CD1c-positive myeloid dendritic cell (primary cell): ENCODE measurements at regions not wholly inside any gene's neighbourhood (a gene's known extent, or its start where the extent isn't known, plus 50 kb on each side); places are given as distances from the start of the nearest gene placed in this dataset.

Experiments used
- DNase-seq: peaks from one replicate; pipeline ENCODE4 v3.0.0-alpha.2; 2016; ENCODE audit errors: extremely low spot score

DNA sequence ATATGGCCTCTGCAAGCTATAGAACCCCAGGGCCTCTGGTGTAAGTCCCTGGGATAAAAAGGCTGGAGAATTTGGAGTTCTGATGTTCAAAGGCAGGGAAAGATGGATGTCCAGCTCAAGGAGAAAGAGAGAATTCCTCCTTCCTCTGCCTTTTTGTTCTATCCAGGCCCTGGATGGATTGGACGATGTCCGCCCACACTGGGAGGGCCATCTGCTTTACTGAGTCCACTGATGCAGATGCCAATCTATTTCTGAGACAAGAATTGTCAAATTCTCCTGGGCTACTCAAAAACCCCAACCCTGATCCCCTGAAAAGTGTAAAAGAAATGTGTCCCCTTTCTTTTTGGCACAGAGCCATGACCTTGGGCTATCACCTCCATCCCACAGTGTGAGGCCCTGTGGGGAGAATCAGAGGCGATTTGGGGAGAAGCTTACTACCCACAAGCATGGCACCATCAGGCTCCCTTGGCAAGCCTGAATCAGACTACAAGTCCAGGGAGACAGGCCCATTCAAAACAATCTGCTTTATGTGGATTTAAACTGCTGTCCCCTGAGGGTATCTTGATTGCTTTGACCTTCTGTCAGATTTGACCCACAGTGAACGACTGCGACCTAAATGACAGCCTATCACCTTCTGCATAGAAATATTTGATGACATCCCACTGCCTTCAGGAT, 334.0 kb downstream of the NUAK1 start:
- DNase-seq = no peak

DNA sequence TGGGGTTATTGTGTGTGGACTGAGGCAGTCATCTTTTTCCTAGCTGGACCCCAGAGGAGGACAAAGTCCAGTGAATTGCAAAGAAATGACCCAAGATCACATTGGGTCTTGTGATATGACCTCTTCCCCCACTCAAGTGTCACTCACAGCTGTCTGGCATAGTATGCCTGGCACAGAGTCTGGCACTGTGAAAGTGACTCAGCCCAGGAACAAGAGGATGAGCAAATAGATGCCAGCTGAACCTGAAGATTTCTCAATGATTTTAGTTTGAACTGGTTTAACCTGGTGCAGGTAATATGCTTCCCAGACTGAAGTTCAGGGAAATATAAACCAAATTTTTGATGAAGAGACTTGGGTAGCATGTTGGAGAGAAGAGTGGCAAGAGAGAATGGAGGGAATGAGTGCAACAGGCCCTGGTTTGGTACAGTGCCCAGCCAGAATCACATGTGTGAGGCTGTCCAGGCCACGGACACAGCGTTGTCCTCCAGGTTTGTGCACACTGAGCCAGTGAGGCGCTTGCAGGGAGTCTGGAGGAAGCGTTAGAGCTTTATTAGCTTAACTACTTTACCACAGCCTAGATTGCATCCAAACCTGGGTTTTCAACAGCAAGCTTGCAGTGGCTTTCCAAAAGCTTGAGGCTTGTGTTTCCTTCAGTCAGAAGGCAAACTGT, 332.9 kb downstream of the NUAK1 start:
- DNase-seq = no peak

DNA sequence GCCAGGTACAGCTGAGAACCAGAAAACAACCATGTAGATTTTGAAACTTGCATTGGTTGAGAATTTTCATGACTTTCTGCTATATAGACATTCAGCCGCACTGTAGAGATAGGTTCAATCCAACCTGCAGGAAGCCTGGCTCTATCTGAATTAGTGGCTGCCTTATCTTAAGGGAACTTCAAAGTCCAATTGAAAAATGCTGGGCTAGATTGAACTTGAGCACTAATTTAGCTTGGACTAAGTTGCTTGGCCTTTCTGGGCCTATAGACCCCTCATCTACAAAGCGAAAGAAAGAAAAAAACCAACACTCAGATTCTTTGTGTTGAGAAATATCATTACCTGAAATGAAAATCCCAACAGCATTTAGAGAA, 332.4 kb downstream of the NUAK1 start:
- DNase-seq = no peak

DNA sequence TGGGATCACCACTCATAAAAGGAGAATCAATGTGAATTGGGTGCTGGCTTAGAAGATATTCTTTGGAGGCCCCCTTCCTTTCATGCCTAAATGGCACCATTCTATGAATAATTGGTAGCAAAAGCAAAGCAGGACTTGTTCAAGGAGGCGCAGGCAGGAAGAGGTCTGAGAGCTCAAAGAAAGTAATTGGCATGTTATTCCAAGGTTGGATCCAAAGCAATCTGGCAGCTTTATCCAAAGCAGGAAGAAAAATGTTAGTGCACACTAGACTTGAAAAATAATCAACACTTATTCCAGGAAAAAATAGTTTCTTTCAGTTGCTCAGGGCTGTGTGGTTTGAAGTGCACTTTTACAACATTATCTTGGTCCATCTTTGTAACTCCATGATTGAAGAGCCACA, 326.4 kb downstream of the NUAK1 start:
- DNase-seq = no peak

DNA sequence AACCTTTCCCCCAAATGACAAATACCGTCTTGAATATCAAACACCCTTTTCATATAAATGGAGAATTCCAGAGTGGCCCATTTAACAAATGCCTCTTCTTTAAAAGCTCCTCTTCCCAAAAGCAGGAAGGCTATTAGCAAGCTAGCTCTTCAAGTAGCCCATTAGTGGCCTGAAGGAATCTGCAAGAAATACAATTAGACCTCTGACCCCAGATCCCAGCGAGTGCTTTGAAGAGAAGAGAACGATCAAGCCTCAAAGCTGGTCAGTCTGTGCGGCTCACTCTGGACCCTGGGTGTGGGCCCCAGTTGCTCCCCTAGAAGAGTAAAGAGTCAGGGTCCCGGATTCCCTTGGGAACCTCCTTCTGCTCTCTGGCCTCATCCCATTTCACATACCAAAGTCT, 325.6 kb downstream of the NUAK1 start:
- no peak for DNase-seq

DNA sequence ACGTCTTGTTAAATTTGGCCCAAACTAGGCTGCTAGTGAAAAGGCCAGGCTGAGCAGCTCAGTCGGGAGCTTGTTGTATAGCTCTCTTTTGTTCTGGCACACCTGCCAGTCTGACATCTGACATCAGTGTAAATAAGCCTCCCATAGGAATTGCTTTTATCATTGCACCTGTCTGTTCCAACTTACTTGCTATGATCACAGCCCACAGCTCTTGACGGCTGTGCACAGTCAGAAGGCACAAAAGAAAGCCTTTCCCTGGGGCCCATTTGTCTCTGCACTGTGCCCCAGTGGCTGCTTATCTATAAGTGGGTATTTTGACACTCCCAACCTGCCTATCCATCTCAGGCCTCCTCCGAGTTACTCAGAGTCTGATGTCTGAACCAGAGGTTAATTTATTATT, 324.5 kb downstream of the NUAK1 start:
- DNase-seq = no peak

DNA sequence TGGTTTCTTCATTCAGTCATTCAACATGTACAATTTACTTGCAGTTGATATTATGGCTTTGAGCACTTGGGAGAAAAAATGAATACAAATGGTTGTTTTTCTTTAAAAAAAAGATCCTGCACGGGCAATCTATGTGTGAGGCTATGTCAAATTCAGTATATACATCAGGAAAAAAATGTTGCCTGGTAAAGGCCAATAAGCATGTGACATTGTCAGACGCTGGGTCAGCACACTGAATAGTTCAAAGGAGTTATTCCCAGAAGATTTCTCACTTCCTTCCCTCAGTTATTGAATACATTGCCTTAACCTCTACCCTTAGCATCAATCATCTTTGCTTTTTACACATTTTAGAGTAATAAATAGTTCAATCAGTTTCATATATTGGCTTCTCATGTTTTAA, 319.2 kb downstream of the NUAK1 start:
- no peak for DNase-seq

DNA sequence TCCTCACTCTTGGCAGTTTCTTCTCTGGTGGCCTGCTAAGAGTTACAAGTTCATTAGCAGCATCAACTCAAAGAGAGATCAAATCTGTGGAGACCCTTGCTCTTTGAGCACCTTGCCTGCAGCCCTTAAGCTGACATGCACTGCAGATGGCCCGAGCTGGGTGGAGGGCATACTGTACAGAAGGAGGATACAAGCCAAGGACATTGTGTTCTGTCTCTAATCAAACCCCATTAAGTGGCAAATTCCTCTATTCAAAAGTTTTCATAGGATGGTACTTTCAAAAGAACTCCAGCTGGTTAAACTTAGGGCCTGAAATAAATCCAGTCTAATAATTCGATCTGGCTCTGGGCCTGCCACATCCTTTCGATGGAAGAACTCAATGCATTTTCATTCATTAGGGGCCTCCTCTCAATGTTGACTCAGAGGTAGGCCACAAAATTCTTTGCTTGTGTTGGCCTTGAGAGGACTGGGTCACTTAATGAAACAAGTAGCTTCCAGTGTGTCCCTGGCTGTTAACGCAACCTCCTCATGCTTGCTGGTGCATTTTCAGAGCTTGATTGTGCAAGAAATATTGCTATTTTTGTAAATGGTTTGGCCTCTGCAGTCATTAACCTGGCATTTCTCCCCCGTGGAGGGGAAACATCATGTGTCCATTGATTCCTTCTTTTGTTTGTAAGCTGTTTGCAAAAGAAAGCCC, 318.2 kb downstream of the NUAK1 start:
- no peak for DNase-seq

DNA sequence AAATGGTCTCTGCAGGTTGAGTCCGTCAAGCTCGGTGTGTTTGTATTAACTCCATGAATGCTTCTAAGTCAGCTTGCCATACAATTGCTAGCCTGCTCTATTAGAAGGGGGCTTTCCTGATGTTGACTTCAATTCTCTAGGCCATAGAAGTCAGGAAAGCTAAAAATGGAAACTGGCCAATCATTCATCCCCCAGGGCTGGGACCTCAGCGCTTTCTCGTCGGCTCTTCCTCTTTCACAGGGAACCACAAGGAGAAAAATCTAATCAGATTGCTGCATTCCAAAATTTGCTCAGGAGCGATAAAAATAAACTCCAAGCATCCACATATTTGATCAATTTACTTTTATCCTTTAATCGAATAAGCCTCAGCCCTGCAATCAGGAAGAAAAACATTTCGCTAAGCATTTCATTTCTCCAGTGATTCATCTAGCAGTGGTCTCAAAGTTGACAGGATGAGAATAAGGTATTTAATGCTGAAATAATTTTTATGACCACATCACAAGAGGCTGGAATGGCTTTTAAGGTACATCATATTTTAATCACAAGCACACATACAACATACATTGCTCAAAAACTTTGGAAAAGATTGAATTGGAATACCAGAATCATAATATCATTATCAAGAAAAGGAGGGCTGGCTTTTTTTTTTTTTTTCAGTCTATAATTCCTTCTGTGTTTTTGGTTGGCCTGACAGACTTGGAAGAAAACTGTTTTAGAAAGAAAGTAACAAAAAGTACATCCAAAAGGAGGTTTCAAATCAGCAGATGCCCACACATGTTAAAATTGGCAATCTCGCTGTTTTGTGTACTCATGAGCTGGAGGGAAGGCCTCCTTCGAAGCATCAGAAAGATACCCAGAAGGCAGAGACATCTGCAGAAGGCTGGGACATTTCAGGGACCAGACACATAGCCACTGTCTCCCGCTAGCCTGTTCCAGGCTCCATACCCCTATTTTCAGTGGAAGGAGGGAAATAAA, 316.3 kb downstream of the NUAK1 start:
- DNase-seq = no peak

DNA sequence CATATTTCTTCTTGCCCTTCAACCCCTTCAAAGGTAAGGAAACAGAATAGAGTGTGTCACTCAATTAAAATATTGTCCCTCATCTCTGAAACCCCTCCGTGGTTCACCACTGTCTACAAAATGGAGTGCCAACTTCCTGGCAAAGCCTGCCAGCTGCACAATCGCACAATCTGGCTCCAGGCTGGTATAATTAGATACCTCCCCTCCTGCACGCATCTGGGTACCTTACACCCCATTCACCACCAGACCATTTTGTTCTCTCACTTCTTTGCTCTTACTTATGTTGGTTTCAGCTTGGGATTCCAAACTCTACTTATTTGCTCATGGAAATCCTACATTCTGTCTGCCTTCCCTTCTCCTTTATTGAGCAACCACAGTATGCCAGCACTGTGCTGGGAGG, 314.9 kb downstream of the NUAK1 start:
- DNase-seq = no peak

DNA sequence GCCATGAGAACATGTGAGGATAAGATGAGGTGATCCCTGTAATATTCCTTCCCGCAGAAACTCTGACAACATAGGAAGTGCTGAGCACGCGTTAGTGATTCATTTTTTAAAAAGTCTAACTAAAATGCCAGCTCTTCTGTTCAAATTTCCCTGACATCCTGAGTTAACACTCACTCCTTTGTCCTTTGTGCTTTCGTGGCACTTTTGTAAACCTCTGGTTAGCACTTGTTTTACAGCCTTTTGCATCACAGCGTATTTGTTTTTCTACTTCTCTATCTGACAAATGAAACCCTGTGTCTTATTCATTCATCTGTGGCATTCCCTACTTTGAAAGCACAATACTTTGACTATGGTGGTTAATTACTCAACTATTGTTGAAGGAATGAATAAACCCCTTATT, 313.6 kb downstream of the NUAK1 start:
- no peak for DNase-seq

DNA sequence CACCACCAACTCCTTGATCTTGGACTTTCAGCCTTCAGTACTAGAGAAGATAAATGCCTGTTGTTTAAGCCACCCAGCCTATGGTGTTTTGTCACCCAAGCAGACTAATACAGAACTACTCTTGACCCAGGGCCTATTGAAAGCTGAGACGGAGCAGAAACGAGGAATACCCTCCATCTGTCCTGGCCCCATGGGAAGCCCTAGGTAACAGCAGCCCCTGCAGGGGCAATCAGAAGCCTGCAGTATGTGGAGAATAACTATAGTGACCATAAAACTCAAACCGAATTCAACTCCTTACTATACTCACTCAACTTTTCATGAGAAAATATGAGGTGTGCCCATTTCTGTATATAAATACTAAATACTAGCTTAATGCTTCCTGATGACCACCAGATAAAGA, 307.4 kb downstream of the NUAK1 start:
- no peak for DNase-seq

DNA sequence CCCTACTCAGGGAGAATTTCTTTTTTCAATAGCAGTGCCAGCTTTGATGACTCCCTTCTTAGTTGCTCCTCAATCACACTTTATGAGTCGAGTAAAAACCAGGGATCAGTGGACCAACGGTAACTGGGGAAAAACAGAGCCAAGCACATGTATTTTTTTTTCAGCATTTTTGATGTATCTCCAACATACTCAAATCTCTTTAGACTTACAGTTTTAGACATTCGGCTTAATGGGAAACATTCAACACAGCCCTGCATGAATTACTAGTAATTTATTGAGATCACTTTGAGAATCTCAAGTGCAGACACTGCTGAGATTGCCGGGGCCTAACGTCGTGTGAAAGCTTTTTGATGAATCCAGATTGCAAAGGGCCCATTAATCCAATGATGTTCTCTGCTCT, 306.7 kb downstream of the NUAK1 start:
- no peak for DNase-seq

DNA sequence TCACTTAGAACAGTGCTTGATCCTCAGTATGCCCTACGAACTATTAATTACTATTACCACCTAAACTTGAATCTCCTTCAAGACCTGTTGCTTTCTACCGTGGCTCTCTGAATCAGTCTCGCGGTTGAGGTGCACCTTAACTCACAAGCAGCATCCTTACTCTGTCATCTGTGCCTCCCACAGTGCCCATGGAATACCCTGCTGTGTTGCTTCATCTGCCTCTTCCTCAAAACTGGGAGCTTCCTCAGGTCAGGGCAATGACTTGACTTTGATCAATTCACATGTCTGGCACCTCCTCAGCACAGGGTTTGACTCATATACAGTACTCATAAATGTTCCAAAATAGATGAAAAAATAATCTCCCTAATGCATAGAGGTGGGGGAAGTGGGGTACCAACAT, 305.9 kb downstream of the NUAK1 start:
- DNase-seq = no peak

DNA sequence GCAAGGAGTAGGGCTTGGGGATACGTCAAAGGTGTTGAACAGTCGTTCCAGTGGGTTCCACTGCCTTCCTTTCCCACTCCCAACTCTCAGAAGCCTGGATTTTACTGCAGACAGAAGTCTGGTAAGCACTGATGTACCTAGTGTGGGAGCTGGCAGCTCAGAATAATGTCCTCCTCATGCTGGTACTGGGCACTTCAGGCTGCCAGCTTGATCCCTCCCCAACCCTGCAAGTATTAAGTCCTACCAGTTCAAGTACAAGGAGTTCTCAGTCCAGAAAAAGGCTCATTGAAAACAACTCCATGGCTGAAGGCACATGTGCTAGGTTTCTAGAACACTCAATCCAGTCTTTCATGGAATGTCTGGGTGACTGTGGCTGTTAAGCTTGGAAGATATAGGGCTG, 304.3 kb downstream of the NUAK1 start:
- no peak for DNase-seq

DNA sequence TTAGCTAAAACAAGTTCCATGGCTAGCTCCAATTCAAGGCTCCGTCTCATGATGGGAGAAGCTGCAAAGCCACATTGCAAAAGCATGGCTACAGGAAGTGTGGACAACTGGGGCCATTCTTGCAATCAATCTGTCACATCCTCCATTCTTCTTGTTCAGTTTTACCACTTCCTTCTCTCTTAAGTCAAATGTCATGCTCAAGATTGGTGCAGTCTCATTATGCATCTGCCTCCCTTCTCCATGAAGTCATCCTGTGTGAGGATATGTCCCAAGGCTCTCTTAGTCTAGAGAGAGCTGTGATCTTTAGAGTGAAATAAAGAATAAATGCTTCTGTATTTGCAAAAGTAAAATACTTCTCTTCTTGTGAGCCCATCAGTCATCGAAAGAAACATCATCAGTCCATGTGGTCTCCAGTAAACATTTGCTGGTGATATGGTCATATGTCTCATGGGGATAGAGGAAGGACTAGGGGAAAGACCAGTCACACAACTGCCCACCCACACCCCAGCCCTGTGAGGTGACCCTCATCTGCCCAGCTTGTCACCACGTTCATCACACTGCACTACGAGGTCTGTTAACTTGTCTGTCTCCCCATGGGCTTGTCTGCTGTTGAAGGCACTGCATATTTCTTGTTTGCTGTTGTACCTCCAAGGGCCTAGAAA, 303.0 kb downstream of the NUAK1 start:
- DNase-seq = no peak

DNA sequence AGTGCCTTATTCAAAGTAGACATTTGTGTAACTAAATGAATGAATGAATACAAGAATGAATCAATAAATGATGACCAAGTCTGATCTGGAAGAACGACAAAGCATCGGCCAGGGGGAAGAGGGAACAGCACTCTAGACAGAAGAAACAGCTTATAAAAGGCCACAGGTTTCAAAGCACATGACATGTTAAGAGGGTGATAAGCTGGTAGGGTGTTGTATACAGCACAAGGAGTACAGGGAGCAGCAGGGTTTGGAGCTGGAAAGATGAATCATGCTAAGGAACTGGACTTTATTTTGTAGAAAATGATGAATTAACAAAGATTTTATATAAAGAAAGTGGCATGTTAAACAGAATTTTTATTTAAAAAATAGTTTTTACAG, 302.5 kb downstream of the NUAK1 start:
- DNase-seq = no peak

DNA sequence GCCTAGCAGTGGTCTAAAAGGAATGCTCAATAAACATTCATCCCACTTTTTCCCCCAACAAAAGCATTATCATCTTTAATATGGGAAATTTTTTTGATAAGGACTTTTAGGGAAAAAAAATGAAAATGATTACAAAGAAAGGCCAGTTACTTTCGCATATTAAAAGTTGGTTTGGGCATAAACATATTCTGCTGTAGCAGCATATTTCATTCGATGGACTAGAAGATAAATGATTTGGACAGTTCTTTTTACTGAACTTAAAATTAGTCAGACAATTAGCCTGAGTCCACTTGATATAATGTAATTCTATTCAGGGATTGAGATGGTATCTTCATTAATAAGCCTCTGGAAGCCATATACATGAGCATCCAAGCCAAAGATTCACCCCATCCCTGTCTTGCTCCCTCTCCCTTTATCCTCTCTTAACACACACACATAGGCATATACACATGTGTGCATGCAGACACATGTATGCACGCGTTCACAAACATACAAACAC, 299.1 kb downstream of the NUAK1 start:
- no peak for DNase-seq

DNA sequence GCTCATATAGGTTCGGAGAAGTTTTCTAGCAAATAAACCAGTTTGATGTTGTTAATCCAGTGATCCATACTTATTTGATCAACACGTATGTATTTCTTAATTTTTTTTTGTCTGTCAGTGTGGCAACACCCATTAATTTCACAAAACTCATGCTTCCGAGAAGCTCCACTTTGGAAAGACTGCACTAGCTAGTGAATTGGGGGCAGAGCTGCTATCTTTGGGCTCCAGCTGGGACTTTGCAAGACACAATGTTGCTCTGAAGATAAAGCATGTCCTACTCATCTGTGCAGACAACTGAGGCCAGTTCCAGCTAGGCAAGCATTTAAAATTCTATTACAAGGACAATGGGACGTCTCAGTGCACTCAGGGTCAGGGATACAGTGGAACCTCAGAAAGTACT, 298.4 kb downstream of the NUAK1 start:
- no peak for DNase-seq

DNA sequence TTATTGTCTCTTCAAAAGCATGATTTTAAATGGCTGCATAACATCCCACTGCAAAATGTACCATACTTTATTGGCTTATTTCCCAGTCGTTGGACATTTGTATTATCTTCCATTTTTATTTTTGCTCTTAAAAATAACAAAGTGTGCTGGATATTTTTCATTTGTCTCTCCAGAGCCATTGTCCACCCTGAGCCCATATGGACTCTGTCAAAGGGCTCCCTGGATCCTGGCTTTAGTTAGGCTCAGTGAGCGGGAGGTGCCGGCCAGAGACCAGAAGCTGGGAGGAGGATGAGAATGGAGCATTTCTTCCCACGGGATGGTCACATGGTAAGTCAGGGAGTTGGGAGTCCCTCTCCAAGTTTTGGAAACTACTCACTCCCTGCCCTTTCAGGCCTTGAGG, 296.9 kb downstream of the NUAK1 start:
- DNase-seq = no peak

DNA sequence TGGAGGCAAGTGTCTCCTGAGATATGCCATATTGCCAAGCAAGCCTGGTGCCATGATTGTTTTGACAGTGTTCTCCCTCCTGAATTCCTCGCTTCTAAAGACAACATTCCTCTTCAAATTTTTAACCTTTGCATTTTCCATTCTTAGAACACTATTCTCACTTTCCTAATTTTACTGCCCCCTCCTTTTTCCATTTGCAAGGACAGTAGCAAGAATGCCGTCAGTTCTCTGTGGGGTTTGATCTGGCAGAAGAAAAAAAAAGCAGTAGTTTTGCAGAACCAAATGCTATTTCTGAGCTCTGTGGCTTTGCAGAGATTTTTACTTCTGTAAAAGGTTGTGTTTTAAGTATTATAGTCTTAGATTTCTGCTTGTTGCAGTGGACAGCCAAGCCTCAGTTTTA, 295.2 kb downstream of the NUAK1 start:
- no peak for DNase-seq
